GM19395 (cell line): ENCODE measurements at regions not wholly inside any gene's neighbourhood (a gene's known extent, or its start where the extent isn't known, plus 50 kb on each side); places are given as distances from the start of the nearest gene placed in this dataset.

Source experiments
- ATAC-seq: cut with Tn5 transposase; IDR thresholded peaks from one replicate; pipeline ENCODE4 v1.9.1; 2021; ENCODE audit warnings: mild to moderate bottlenecking, moderate library complexity; ENCODE audit not compliant: unreplicated experiment

- no peak for ATAC-seq
Measured at GRCh38 chr5:136425921-136426320, 60.6 kb upstream of the TRPC7 start.

- peak; percentile 93 for ATAC-seq
Measured at GRCh38 chr5:136424835-136425584, 59.7 kb upstream of the TRPC7 start.

DNA sequence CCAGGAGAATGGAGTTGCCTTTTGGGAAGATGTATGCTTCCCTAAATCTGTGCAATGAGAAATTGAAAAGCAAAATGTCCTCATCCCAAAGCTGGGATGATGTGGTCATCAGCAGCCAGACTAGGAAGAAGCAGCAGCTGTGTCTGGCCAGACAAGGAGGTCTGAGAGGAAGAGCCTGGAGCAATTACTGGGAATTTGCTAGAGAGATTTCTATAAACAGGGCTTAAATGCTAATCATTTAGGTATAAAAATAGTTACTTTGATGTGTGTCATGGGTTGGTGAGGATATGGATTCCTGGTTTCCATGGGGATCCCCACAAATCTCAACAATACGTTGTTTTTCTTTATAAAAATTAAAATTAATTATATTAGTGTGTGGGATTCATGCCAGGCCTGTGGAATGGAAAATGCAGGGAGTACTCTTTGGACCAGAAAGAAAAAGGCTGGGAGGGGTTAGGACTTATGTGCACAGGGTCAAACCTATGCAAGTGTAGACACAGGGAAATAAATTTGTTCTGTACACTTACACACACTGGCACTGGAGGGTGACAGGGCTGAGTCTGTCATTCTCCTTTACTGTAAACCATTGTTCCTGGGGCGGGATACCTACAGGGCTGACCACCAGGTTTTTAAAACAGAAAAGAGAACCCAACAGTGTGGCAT is 58.7 kb upstream of the TRPC7 start:
- ATAC-seq, result no peak

- no peak for ATAC-seq
Measured at GRCh38 chr5:136420168-136420898, 55.0 kb upstream of the TRPC7 start.

GRCh38 chr5:136418301-136418700 is 53.0 kb upstream of the TRPC7 start:
- no peak for ATAC-seq
